ENCODE measurements at regions not wholly inside any gene's neighbourhood (a gene's known extent, or its start where the extent isn't known, plus 50 kb on each side); places are given as distances from the start of the nearest gene placed in this dataset.

DNA sequence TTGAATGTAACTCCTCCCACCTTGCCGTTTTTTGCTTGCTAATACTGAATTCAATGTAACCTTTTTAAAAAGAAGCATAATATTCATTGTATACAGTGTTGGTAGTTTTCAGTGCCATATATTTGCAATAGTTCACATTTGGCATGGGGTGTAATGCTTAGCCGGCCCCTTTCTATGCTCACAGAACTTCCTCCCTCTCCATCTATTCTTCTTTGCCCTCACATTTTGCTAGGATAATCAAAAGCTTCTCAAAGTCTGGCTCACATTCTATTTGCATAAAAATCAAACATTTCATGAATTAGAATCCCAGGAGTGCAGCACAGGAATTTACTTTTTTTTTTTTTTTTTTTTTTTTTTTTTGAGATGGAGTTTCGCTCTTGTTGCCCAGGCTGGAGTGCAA lies 226.3 kb upstream of the MPDZ start:
- TF ChIP-seq, protein P1, sequence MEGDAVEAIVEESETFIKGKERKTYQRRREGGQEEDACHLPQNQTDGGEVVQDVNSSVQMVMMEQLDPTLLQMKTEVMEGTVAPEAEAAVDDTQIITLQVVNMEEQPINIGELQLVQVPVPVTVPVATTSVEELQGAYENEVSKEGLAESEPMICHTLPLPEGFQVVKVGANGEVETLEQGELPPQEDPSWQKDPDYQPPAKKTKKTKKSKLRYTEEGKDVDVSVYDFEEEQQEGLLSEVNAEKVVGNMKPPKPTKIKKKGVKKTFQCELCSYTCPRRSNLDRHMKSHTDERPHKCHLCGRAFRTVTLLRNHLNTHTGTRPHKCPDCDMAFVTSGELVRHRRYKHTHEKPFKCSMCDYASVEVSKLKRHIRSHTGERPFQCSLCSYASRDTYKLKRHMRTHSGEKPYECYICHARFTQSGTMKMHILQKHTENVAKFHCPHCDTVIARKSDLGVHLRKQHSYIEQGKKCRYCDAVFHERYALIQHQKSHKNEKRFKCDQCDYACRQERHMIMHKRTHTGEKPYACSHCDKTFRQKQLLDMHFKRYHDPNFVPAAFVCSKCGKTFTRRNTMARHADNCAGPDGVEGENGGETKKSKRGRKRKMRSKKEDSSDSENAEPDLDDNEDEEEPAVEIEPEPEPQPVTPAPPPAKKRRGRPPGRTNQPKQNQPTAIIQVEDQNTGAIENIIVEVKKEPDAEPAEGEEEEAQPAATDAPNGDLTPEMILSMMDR (conservative IDR thresholded peaks at IDR 0.05 in 1 of 2, IDR thresholded peaks at IDR 0.05 in 1 of 2; ENCODE audit: low read depth in 1 of 2, low read length in 2 of 2) = no peak
- TF ChIP-seq EZH2 (IDR thresholded peaks at IDR 0.05; ENCODE audit: low read length, missing control alignments) = no peak
